Gastroesophageal sphincter (tissue), 4 donors: ENCODE measurements at regions not wholly inside any gene's neighbourhood (a gene's known extent, or its start where the extent isn't known, plus 50 kb on each side); places are given as distances from the start of the nearest gene placed in this dataset.

Experiments
- ATAC-seq: fragments of 150-250 bp; one replicate; pipeline ENCODE4 v1.9.1; 2016; ENCODE audit warnings: mild to moderate bottlenecking, moderate library complexity
- H3K27ac ChIP-seq, 4 donors: fragments of 200-600 bp; sonication (generic) in 3 of 4; 1 replicate in 3 of 4; 2 replicates in 1 of 4; pipeline ENCODE4 v1.5.1; 2016 to 2019
- H3K27me3 ChIP-seq: fragments of 200-600 bp; sonication (generic); one replicate; pipeline ENCODE4 v1.5.1; 2019
- H3K36me3 ChIP-seq, 2 donors: fragments of 200-600 bp; sonication (generic); one replicate each; pipeline ENCODE4 v1.5.1; 2019; ENCODE audit warnings: control low read depth in 1 of 2
- H3K4me1 ChIP-seq, 3 donors: fragments of 200-600 bp; sonication (generic); 1 replicate in 2 of 3; 2 replicates in 1 of 3; pipeline ENCODE4 v1.5.1; 2016 to 2019; ENCODE audit warnings: control low read depth in 2 of 3
- H3K4me3 ChIP-seq, 2 donors: fragments of 200-600 bp; sonication (generic); one replicate each; pipeline ENCODE4 v1.5.1; 2019; ENCODE audit warnings: mild to moderate bottlenecking in 1 of 2, moderate library complexity in 1 of 2
- H3K9me3 ChIP-seq, 3 donors: fragments of 200-600 bp; sonication (generic); one replicate each; pipeline ENCODE4 v1.5.1; 2017 to 2019; ENCODE audit warnings: control low read depth in 2 of 3
- EP300 ChIP-seq: sonication (generic); formaldehyde crosslinking; IDR thresholded peaks from one replicate; pipeline ENCODE4 v1.6.1; 2017; ENCODE audit warnings: antibody characterized with exemption, mild to moderate bottlenecking
- POLR2A ChIP-seq, 2 donors: fragments of 450-650 bp; IDR thresholded peaks; one replicate each; pipeline ENCODE4 v1.6.1; 2017; ENCODE audit warnings: antibody characterized with exemption in 2 of 2, mild to moderate bottlenecking in 2 of 2, moderate library complexity in 1 of 2
- POLR2AphosphoS5 ChIP-seq: sonication (generic); formaldehyde crosslinking; IDR thresholded peaks from one replicate; pipeline ENCODE4 v1.6.1; 2017; ENCODE audit warnings: antibody characterized with exemption
- WGBS, 2 donors: methylation state at CpG; one replicate each; pipeline ENCODE4 v1.1.5; 2018; ENCODE audit warnings: low coverage in 1 of 2; 5-methylcytosine and 5-hydroxymethylcytosine counted together
- TF ChIP-seq, protein P1 (sequence below), 4 experiments: fragments of 200-600 bp in 2 of 4; fragments of 450-650 bp in 2 of 4; sonication (generic) in 1 of 4; IDR thresholded peaks; one replicate each; pipeline ENCODE4 v1.5.1; 2017 to 2019; ENCODE audit warnings: antibody characterized with exemption in 4 of 4, mild to moderate bottlenecking in 2 of 4, moderate library complexity in 2 of 4

DNA sequence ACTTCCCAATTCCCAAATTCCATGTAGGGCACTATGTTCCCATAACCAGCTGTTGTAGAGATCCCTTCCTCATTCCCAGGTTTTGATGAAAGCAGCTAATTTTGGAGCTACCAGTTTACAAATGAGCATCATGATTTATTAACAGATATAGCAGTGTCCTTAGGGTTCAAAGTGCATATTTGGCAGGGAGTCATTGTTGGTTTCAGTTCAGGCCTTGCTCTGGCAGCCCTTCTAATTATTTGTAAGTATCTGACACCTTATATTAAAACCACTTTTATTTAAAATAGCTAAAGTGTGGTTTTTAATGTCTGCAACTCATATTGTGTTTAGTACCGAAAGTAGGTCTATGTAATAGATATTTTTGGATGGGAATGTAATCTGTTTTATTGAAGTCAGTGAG lies 518.5 kb downstream of the TLL1 start:
- Histone ChIP-seq H3K4me3 (no peak overlapping the region), H3K36me3 (no peaks in the 10 kb centered on the region), H3K4me1 (no peaks in the 10 kb centered on the region), H3K9me3 (no peaks in the 10 kb centered on the region), H3K27me3 (no peaks in the 10 kb centered on the region), H3K27ac (no peak overlapping the region)
- WGBS, 2 donors: 78 to 84% methylated on average over 1 of the region's 1 CpG
- no peak for ATAC-seq
- TF ChIP-seq POLR2AphosphoS5: no peak

DNA sequence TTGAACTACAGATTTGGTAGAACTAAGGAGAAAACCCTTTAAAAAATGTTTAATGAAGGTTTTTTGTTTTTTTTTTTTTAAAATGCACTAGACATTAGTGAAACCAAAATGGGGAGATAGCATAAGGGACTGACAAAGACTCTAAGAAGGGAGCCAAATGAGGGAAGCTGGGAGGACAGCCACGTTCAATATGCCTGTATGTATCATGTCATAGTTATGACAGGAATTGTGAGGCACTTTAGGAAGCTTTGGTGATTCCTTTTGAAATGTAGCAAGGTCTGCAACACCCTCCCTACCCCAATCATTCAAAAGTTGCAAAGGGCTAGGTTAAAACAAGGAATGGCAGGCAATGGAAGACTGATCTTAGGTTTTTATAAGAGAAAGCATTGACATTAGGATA lies 526.0 kb downstream of the TLL1 start:
- no peaks in the 10 kb centered on the region for H3K9me3 ChIP-seq
- ATAC-seq: no peak
- no peaks in the 10 kb centered on the region for H3K27me3 ChIP-seq
- no peaks in the 10 kb centered on the region for H3K4me1 ChIP-seq
- H3K4me3 ChIP-seq: no peak overlapping the region
- WGBS, 2 donors: 33 to 78% methylated on average over 1 of the region's 1 CpG
- TF ChIP-seq, protein P1, sequence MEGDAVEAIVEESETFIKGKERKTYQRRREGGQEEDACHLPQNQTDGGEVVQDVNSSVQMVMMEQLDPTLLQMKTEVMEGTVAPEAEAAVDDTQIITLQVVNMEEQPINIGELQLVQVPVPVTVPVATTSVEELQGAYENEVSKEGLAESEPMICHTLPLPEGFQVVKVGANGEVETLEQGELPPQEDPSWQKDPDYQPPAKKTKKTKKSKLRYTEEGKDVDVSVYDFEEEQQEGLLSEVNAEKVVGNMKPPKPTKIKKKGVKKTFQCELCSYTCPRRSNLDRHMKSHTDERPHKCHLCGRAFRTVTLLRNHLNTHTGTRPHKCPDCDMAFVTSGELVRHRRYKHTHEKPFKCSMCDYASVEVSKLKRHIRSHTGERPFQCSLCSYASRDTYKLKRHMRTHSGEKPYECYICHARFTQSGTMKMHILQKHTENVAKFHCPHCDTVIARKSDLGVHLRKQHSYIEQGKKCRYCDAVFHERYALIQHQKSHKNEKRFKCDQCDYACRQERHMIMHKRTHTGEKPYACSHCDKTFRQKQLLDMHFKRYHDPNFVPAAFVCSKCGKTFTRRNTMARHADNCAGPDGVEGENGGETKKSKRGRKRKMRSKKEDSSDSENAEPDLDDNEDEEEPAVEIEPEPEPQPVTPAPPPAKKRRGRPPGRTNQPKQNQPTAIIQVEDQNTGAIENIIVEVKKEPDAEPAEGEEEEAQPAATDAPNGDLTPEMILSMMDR (IDR thresholded peaks at IDR 0.05): no peak
- TF ChIP-seq POLR2AphosphoS5 (no peak), EP300 (no peak), POLR2A (IDR thresholded peaks at IDR 0.05) (no peak)
- H3K36me3 ChIP-seq: no peaks in the 10 kb centered on the region
- no peak overlapping the region for H3K27ac ChIP-seq

DNA sequence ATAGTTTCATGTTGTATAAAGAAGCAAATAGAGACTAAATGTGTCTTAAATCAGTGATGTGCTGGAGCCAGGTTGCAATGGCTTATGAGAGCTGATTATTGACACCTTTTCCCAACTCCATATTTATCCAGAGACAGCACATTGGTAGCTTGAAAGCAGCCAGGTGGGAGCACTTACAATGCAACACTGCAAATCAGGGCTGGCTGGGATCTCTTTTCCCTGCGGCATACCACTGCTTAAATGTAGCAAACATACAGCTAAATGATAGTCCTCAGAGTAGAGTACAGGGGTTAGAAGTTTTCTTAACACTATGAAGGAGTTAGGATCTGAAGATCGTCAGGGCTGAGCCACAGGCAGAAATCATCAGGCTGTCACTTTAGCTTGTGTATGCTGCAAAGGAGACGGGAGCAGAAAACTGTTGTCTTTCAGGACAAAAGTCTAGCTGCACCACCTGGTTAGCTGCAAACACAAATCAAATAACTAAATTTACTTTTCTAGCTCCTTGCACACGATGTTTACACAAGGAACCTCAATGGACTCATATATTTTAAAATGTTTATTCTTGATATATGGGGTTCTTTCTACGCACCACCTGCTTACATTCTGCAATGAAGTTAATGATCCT lies 527.3 kb downstream of the TLL1 start:
- H3K36me3 ChIP-seq: no peaks in the 10 kb centered on the region
- no peaks in the 10 kb centered on the region for H3K27me3 ChIP-seq
- H3K9me3 ChIP-seq: no peaks in the 10 kb centered on the region
- H3K27ac ChIP-seq: no peak overlapping the region
- no peak for TF ChIP-seq POLR2AphosphoS5
- TF ChIP-seq, protein P1 (IDR thresholded peaks at IDR 0.05): no peak
- no peak for TF ChIP-seq POLR2A (IDR thresholded peaks at IDR 0.05)
- no peak for TF ChIP-seq EP300
- H3K4me1 ChIP-seq: no peaks in the 10 kb centered on the region
- no peak overlapping the region for H3K4me3 ChIP-seq
- WGBS, 2 donors: 15 to 26% methylated on average over 3 to 5 of the region's 5 CpGs
- ATAC-seq: no peak

DNA sequence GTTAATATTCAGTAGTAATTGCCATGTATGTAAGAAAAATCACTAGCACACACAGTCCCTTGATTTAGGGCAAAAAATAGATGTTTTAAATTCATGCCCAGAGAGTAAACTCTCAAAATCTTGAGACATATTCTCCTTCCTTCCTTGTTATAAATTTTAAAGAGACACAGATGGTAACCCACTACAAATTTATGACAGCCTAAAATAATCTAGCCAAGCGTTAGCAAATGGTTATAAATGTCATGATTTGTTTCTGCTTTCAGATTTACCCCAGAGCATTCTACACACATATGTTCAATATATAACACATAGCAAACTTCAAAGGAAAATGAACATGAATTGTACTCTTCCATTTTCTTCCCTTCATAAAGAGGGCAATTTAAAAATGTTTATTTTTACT lies 540.3 kb downstream of the TLL1 start:
- TF ChIP-seq EP300: no peak
- no peak overlapping the region for H3K27ac ChIP-seq
- ATAC-seq: no peak
- no peak overlapping the region for H3K4me3 ChIP-seq
- no peaks in the 10 kb centered on the region for H3K9me3 ChIP-seq
- H3K36me3 ChIP-seq: no peaks in the 10 kb centered on the region
- no peaks in the 10 kb centered on the region for H3K27me3 ChIP-seq
- H3K4me1 ChIP-seq: no peaks in the 10 kb centered on the region
- WGBS, 2 donors: 24 to 55% methylated on average over 1 of the region's 1 CpG

DNA sequence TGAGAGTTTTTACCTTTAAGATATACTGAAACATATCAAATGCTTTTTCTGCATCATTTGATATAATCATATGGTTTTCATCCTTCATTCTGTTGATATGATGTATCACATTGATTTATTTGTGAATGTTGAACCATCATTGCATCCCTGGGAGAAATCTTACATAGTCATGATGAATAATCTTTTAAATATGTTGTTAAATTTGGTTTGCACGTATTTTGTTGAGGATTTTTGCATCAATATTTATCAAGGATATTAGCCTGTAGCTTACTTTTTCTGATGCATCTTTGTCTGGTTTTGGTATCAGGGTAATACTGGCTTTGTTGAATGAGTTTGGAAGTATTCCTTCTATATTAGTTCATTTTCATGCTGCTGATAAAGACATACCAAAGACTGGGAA lies 541.4 kb downstream of the TLL1 start:
- no peaks in the 10 kb centered on the region for H3K27me3 ChIP-seq
- H3K9me3 ChIP-seq: no peaks in the 10 kb centered on the region
- H3K36me3 ChIP-seq: no peaks in the 10 kb centered on the region
- no peak overlapping the region for H3K4me3 ChIP-seq
- no peak for ATAC-seq
- H3K27ac ChIP-seq: no peak overlapping the region
- TF ChIP-seq POLR2AphosphoS5: no peak
- TF ChIP-seq, protein P1 (IDR thresholded peaks at IDR 0.05): no peak
- TF ChIP-seq POLR2A (IDR thresholded peaks at IDR 0.05): no peak
- TF ChIP-seq EP300: no peak
- H3K4me1 ChIP-seq: no peaks in the 10 kb centered on the region
- WGBS, 2 donors: 22 to 71% methylated on average over 1 of the region's 1 CpG

DNA sequence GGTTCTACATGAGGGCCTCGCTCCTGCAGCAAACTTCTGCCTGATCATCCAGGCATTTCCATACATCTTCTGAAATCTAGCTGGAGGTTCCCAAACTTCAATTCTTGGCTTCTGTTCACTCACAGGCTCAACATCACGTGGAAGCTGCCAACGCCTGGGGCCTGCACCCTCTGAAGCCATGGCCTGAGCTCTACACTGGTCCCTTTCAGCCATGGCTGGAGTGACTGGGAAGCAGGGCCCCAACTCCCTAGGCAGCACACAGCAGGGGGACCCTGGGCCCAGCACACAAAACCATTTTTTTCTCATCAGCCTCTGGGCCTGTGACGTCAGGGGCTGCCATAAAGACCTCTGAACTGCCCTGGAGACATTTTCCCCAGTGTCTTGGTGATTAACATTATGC lies 542.7 kb downstream of the TLL1 start:
- no peak for ATAC-seq
- Histone ChIP-seq H3K36me3 (no peaks in the 10 kb centered on the region), H3K27ac (no peak overlapping the region), H3K27me3 (no peaks in the 10 kb centered on the region), H3K9me3 (peaks cover 0 to 3% (median 0%) of the 10 kb centered on the region in 3 donors), H3K4me1 (no peaks in the 10 kb centered on the region), H3K4me3 (no peak overlapping the region)
- WGBS, 2 donors: 88% methylated on average over 3 of the region's 4 CpGs; no CpG with 5 or more reads in 1 of the 2 donors
- TF ChIP-seq EP300 (no peak), POLR2AphosphoS5 (no peak), POLR2A (IDR thresholded peaks at IDR 0.05) (no peak)
- TF ChIP-seq, protein P1 (IDR thresholded peaks at IDR 0.05): no peak
